GM23338 (cell line): ENCODE measurements at regions not wholly inside any gene's neighbourhood (a gene's known extent, or its start where the extent isn't known, plus 50 kb on each side); places are given as distances from the start of the nearest gene placed in this dataset.

Experiments
- ATAC-seq: fragments of 200-7000 bp; cut with Tn5 transposase; 3 replicates; pipeline ENCODE4 v1.9.1; 2020
- DNase-seq: peaks from one replicate; pipeline ENCODE4 v3.0.0-alpha.2; 2015; ENCODE audit warnings: low spot score
- H2AFZ ChIP-seq: fragments of 200-600 bp; sonication (generic); 2 replicates; pipeline ENCODE4 v1.8.0; 2016; ENCODE audit warnings: antibody characterized with exemption, mild to moderate bottlenecking, moderate library complexity
- H3F3A ChIP-seq: fragments of 200-600 bp; sonication (generic); replicated peaks from 2 replicates; pipeline ENCODE4 v1.8.0; 2017; ENCODE audit warnings: antibody characterized with exemption, mixed run types, low read depth
- H3K27ac ChIP-seq: fragments of 200-600 bp; sonication (generic); 2 replicates; pipeline ENCODE4 v1.6.1; 2016; ENCODE audit warnings: low read depth
- H3K27me3 ChIP-seq: fragments of 200-600 bp; sonication (generic); 2 replicates; pipeline ENCODE4 v1.8.0; 2016; ENCODE audit warnings: mild to moderate bottlenecking, mixed run types, moderate library complexity; ENCODE audit not compliant: insufficient read depth
- H3K36me3 ChIP-seq: fragments of 200-600 bp; sonication (generic); 2 replicates; pipeline ENCODE4 v1.8.0; 2016; ENCODE audit warnings: mild to moderate bottlenecking; ENCODE audit not compliant: insufficient read depth
- H3K4me1 ChIP-seq: fragments of 200-600 bp; sonication (generic); 2 replicates; pipeline ENCODE4 v1.8.0; 2016; ENCODE audit warnings: mild to moderate bottlenecking, moderate library complexity; ENCODE audit not compliant: insufficient read depth
- H3K4me2 ChIP-seq: fragments of 200-600 bp; sonication (generic); 2 replicates; pipeline ENCODE4 v1.7.1; 2017; ENCODE audit warnings: mixed run types
- H3K4me3 ChIP-seq: fragments of 200-600 bp; sonication (generic); 2 replicates; pipeline ENCODE4 v1.6.1; 2016; ENCODE audit warnings: mixed run types
- H3K79me2 ChIP-seq: fragments of 200-600 bp; sonication (generic); replicated peaks from 2 replicates; pipeline ENCODE4 v1.8.0; 2017; ENCODE audit warnings: mild to moderate bottlenecking; ENCODE audit not compliant: insufficient read depth
- H3K9me2 ChIP-seq: fragments of 200-600 bp; sonication (generic); 2 replicates; pipeline ENCODE4 v1.8.0; 2017; ENCODE audit not compliant: insufficient read depth
- H4K20me1 ChIP-seq: fragments of 200-600 bp; sonication (generic); replicated peaks from 2 replicates; pipeline ENCODE4 v1.8.0; 2017; ENCODE audit warnings: mild to moderate bottlenecking; ENCODE audit not compliant: insufficient read depth
- H3K27ac Mint-ChIP-seq: 2 replicates; pipeline ENCODE4 v1.8.0; 2020; ENCODE audit warnings: inconsistent platforms, mild to moderate bottlenecking, moderate library complexity, mixed read lengths
- H3K27me3 Mint-ChIP-seq: 3 replicates; pipeline ENCODE4 v1.8.0; 2022; ENCODE audit warnings: low read depth, mild to moderate bottlenecking, moderate library complexity, mixed read lengths, inconsistent platforms; ENCODE audit not compliant: insufficient read depth, poor library complexity
- H3K36me3 Mint-ChIP-seq: 3 replicates; pipeline ENCODE4 v1.8.0; 2021; ENCODE audit warnings: low read depth, mild to moderate bottlenecking, inconsistent platforms, moderate library complexity, mixed read lengths
- H3K4me1 Mint-ChIP-seq: 3 replicates; pipeline ENCODE4 v1.8.0; 2020; ENCODE audit warnings: mild to moderate bottlenecking, inconsistent platforms, mixed read lengths
- H3K4me3 Mint-ChIP-seq: 3 replicates; pipeline ENCODE4 v1.8.0; 2021; ENCODE audit warnings: moderate library complexity, mild to moderate bottlenecking, inconsistent platforms, mixed read lengths
- H3K9me3 Mint-ChIP-seq: 3 replicates; pipeline ENCODE4 v1.8.0; 2020; ENCODE audit warnings: moderate library complexity, mild to moderate bottlenecking, inconsistent platforms, mixed read lengths
- CTCF ChIP-seq, 2 experiments: fragments of 200-600 bp in 1 of 2; sonication (generic) in 1 of 2; conservative IDR thresholded peaks; 2 replicates each; pipeline versions ENCODE4 v1.5.1 to v1.6.1; 2016 to 2017; ENCODE audit warnings: antibody characterized with exemption in 2 of 2, low read depth in 2 of 2, mild to moderate bottlenecking in 2 of 2, moderate library complexity in 1 of 2
- ETS1 ChIP-seq: IDR thresholded peaks from 2 replicates; pipeline ENCODE4 v1.6.1; 2016; ENCODE audit warnings: antibody characterized with exemption
- EZH2 ChIP-seq: fragments of 200-600 bp; sonication (generic); IDR thresholded peaks from one replicate; pipeline ENCODE4 v1.8.0; 2017; ENCODE audit warnings: antibody characterized with exemption, mild to moderate bottlenecking, low read depth; ENCODE audit not compliant: unreplicated experiment
- EZH2phosphoT487 ChIP-seq: fragments of 200-600 bp; sonication (generic); IDR thresholded peaks from one replicate; pipeline ENCODE4 v1.8.1; 2018; ENCODE audit warnings: antibody characterized with exemption; ENCODE audit not compliant: unreplicated experiment
- POLR2AphosphoS5 ChIP-seq: IDR thresholded peaks from 2 replicates; pipeline ENCODE4 v1.6.1; 2016; ENCODE audit warnings: antibody characterized with exemption, low read depth
- REST ChIP-seq: IDR thresholded peaks from one replicate; pipeline ENCODE4 v1.6.1; 2018; ENCODE audit warnings: antibody characterized with exemption; ENCODE audit not compliant: unreplicated experiment
- STAT1 ChIP-seq: IDR thresholded peaks from one replicate; pipeline ENCODE4 v1.6.1; 2016; ENCODE audit warnings: antibody characterized with exemption; ENCODE audit not compliant: unreplicated experiment
- ZNF331 ChIP-seq: fragments of 250-450 bp; sonication (Bioruptor Pico); IDR thresholded peaks from 2 replicates; pipeline ENCODE4 v1.5.0; 2020; ENCODE audit warnings: low read depth, mild to moderate bottlenecking, moderate library complexity
- ZNF462 ChIP-seq: fragments of 250-450 bp; sonication (Bioruptor Pico); IDR thresholded peaks from 2 replicates; pipeline ENCODE4 v1.5.0; 2020; ENCODE audit warnings: mild to moderate bottlenecking, moderate library complexity

- Histone ChIP-seq H3K4me2 (no peak overlapping the region), H3K36me3 (no peaks in the 10 kb centered on the region), H3K4me3 (no peak overlapping the region), H3K27ac (no peak overlapping the region), H3F3A (no peaks in the 10 kb centered on the region), H3K9me2 (no peaks in the 10 kb centered on the region), H3K4me1 (no peaks in the 10 kb centered on the region), H2AFZ (no peak overlapping the region), H3K27me3 (no peaks in the 10 kb centered on the region), H4K20me1 (no peaks in the 10 kb centered on the region), H3K79me2 (no peaks in the 10 kb centered on the region)
- Mint-ChIP-seq H3K36me3 (no peaks in the 10 kb centered on the region), H3K27ac (no peak overlapping the region), H3K27me3 (no peaks in the 10 kb centered on the region), H3K4me3 (no peak overlapping the region), H3K9me3 (no peaks in the 10 kb centered on the region), H3K4me1 (no peaks in the 10 kb centered on the region)
- TF ChIP-seq ETS1 (no peak), EZH2 (no peak), REST (no peak), POLR2AphosphoS5 (no peak), CTCF (conservative IDR thresholded peaks at IDR 0.05; ENCODE audit: low read depth in 2 of 2) (no peak), STAT1 (no peak), EZH2phosphoT487 (no peak), ZNF462 (CRISPR knock-in tag) (no peak), ZNF331 (CRISPR knock-in tag) (no peak)
- ATAC-seq, result no peak
- no peak for DNase-seq
These were observed 316.6 kb upstream of the KIAA1217 start for GRCh38 chr10:23892296-23892695.
